GM18867 (cell line): ENCODE measurements at regions not wholly inside any gene's neighbourhood (a gene's known extent, or its start where the extent isn't known, plus 50 kb on each side); places are given as distances from the start of the nearest gene placed in this dataset.
A peak's percentile ranks its signal among the peaks of the same experiment; 100 is the strongest.

Source experiments
- ATAC-seq: cut with Tn5 transposase; IDR thresholded peaks from one replicate; pipeline ENCODE4 v1.9.1; 2021; ENCODE audit warnings: mild to moderate bottlenecking, moderate library complexity; ENCODE audit not compliant: unreplicated experiment

DNA sequence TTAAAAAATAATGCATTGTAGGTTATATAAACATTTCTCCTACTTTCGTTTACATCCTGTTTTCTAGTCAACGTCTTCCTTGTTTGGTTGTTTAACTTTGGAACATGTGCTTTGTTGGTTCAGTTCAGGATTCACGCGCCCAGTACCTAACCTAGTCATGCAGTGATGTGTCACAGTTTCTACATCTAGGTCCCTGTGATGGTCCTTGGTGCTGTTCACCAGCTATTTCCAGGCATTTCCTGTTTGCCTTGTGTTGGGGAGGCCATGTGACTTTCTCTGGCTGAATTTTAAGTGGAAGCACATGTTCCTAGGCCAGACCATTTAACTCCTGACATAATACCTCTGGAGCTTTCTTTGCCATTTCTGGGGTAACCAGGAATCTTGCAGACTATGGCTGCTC is 292.3 kb downstream of the SMARCA2 start:
- ATAC-seq, result no peak

GRCh38 chr9:2311920-2312319 is 296.8 kb downstream of the SMARCA2 start:
- no peak for ATAC-seq

GRCh38 chr9:2313512-2313911 is 298.4 kb downstream of the SMARCA2 start:
- no peak for ATAC-seq

DNA sequence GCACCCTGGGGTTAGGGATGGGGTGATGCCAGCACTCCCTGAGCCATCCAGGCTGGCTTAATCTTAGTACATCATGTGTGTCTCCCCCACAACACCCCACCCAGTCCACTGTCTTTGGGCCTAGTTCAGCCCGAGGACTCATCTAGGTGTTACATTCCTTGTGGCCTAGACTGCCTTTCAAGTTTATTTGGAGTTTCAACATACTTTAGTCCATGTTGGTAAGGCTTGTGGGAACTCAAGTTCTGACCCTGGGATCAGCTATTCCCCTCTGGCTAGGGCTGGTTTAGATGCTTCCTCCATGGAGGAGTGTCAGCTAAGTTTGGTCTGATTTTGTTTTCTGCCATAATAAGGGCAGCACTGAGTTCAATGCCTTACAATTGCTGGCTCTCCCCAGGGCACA is 302.4 kb downstream of the SMARCA2 start:
- no peak for ATAC-seq

GRCh38 chr9:2319421-2319820 is 302.2 kb upstream of the VLDLR start:
- ATAC-seq, result no peak

DNA sequence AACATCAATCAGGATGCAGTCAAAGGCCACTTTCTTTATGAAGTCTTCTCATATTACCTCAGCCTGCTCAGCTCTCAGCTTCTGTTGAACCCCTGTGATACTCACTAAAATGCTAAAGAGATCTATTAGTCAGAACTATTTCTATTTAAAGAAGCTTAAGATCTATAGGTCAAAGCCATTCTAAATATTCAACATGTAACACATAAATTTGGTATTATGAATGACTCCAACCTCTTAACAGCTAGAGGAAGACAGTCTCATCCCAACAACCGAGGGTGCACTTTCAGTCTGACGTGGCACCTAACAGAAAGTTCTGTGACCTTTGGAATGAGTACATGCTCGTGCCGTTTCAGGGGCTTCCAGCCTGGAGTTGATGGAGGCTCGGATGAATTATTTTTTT is 301.5 kb upstream of the VLDLR start:
- no peak for ATAC-seq

DNA sequence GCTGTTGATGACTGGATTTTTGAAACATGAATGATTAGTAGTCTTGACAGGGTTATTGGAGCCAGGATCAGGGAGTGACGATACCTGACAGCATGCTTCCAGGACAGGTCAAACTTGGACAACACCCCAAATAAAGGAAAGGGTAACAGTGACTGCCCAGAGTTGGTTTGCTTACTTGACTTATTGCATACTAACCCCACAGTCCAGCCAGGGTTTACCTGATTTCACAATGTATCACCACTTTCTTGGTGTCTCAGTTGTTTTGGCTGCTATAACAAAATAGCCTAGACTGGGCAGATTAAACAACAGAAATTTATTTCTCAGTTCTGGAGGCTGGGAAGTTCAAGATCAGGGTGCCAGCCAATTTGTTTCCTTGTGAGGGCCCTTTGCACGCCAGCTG is 301.0 kb upstream of the VLDLR start:
- ATAC-seq, result no peak

DNA sequence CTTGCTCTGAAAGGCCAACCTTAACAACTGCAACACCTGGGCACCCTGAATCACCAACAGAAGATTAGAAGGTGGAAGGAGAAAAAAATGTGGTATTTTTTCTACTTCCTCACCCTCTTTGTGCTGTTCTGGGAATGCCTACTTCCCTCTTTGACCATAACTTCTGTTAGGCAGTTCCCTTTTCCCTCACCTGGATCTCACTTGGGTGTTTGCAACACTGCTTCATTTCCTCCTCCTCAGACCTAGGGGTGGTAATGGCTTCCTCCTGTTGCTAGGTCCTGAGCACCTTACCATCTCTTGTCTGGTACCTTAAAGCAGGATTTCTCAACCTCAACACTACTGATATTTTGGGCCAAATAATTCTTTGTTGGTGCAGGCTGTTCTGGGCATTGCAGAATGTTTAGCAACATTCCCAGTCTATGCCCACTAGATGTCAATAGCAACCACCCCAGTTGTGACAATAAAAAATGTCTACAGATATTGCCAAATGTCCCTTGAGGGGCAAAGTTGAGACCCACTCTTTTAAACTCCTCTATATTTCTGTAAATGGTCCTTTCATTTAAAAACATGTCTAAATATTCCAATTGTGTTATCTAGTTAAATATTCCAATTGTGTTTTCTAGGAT is 300.0 kb upstream of the VLDLR start:
- no peak for ATAC-seq

DNA sequence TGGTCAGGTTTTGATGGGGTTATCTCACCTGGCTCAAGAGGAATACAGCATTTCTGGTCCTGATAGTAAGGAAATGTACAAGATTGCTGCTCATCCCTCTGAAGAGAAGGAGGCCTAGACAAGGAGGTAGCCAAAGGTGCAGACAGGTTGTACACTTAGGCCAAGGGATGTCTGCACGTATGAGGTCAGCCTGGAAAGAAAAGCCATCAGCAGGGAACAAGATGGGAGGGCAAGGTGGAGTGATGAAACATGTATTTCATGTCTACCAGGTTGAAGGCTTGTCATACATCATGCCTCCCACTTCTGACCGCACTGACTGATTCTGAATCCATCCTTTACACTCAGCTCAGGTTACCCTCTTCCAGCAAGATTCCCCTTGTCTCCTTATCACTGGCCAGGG is 296.8 kb upstream of the VLDLR start:
- no peak for ATAC-seq

GRCh38 chr9:2332663-2333062 is 288.9 kb upstream of the VLDLR start:
- ATAC-seq, result no peak

DNA sequence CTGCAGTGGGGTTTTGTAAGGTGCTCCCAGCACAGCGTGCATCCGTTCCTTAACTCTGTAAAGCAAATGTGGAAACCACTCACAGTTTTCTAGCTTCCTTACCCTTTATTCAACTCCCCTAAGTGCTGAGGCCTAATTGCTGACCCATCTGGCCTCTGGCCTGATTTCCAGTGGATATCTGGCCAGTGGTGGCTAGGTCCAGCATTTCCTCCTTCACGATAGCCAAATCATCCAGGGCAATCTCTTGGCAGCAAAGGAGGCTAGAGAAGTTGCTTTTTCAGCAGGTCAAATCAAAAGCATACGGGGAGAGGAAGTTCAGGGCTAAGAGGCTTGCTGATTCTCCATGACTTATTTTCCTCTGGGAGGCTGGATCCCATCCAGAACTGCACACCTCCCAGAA is 286.3 kb upstream of the VLDLR start:
- ATAC-seq, result no peak

DNA sequence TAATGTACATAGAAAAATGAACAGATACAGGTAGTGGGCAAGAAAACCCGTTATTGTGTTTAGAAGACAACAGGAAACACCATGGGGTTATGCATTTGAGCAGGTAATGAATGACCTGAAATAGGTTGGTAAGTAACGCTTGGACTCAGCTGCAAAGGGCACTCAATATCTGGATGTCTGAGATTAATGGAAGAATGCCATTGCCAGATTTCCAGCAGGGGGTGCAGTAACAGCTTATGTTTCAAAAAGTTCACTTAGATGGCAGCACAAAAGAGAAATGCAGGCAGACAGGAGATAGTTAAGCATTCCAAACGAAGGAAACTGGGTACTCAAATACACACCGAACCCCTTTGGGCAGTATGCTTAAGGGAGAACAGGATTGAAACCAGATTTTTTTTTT is 285.5 kb upstream of the VLDLR start:
- ATAC-seq, result no peak

DNA sequence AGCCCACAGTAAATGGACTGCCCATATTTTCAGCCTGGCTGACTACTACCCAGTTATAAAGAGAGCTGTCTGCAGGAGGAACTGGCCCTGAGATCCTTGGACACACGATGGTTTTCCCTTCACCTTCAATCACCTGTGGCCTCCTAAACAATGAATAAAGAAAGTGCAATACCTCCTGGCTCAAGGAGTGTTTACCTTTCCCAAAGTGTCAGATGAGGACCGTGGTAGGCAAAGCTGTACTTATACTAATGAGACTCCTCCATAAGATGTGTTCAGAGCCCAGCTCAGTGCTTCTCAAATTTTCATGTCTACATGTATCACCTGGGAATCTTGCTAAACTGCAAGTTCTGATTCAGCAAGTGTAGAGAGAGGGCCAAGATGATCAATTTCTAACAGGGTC is 284.5 kb upstream of the VLDLR start:
- ATAC-seq, result no peak

DNA sequence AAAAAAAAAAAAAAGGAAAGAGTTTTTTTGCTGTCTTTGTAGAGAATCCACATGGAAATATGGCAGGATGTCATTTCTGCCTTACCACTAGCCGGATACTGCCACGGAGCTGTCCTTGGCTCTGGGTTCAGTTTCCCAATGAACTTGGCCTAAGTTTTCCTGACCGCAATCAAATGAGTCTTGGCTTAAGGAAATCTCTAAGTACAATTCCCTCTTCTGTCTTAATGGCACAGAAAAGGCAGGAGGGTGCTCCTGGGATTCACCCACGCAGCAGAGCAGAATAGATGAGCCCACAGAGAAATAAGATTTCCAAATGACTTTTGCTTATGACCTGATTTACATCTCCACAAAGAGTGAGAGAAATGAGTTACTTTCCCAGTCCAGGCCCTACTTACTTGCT is 284.0 kb upstream of the VLDLR start:
- no peak for ATAC-seq

- ATAC-seq, result no peak
These were observed 282.7 kb upstream of the VLDLR start for GRCh38 chr9:2338777-2339365.

- no peak for ATAC-seq
These were observed 282.2 kb upstream of the VLDLR start for GRCh38 chr9:2339416-2339815.

DNA sequence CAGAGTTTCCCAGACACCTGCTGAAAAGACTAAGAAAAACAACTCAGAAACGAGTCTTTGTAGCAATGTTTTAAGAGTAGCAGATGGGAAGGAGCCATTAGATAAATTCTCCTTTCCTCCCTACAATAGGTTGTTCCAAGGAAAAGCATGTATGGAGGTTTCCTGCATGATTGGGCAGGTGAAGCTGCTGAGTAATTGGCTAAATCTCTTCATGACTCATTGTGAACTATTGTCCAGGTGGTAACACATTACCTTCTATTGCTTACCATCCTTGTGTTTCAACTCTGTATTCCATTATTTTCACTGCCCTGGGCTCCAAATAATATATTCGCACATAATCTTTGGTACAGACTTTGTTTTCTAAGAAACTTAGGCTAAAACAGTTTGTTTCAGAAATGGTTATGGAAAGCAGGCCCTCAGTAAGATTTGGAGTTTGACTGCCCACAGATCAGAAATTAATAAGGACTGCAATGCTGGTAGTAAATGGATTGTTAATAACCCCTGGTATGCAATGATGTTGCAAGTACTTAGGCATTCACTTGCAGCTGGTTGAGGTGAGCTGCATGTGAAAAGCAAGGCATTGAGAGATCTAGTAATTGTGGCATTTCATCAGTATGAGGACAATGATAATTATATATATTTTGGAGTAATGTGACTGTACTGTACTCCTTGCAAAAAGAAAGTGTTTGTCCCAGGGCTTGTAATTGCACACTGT is 281.4 kb upstream of the VLDLR start:
- no peak for ATAC-seq

GRCh38 chr9:2341126-2341525 is 280.5 kb upstream of the VLDLR start:
- ATAC-seq, result no peak

- ATAC-seq, result no peak
These were observed 279.6 kb upstream of the VLDLR start for GRCh38 chr9:2341956-2342355.

GRCh38 chr9:2343756-2344155 is 277.8 kb upstream of the VLDLR start:
- no peak for ATAC-seq

- ATAC-seq, result no peak
These were observed 277.2 kb upstream of the VLDLR start for GRCh38 chr9:2344436-2344835.

- ATAC-seq, result peak; percentile 62
These were observed 276.6 kb upstream of the VLDLR start for GRCh38 chr9:2345013-2345412.
